ENCODE measurements at regions not wholly inside any gene's neighbourhood (a gene's known extent, or its start where the extent isn't known, plus 50 kb on each side); places are given as distances from the start of the nearest gene placed in this dataset.

DNA sequence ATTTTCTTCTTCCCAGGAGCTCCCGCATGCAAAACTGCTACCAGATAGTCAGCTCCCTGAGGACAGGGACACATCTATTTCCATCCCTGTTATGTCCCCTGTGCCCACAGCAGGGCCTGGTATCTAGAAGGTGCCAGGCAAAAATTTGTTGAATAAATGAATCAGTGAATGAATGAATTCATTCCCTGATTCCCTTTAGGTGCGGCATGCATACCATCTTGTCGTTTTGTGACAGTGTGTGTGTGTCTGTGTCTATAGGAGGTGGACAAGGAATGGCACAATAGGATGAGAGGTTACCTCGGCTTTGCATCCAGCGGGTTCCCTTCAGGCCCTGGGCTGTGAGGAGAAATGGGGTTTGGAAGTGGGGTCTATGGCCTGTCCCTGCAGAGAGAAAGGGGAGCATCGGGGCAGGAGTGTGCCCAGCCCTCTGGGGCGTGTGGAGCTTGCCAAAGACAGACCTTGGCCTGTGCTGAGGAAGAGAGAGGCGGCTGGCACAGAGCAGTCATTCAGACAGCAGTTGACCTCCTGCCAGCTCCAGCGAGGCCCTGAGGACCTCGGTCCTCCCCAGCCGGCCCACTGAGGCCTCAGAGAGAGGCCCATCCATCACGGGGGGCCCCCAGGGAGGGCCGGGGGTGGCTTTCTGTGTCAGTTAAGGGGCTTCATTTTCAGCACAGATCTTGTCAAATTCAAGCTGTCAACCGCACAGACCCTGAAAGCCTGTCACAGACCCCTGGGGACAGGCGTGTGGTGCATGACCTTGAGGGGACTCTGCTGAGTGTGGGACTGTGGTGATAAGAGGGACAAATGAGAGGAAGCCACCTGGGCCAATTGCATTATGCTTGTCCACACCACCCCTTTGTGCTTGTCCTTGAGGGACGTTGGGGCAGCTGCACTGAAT, 125.9 kb upstream of the CXCR4 start:
- Histone ChIP-seq H3K36me3 (no peaks in the 10 kb centered on the region), H3K9me3 (no peaks in the 10 kb centered on the region), H3K4me3 (no peak overlapping the region), H3K4me1 (peaks cover 0 to 10% (median 5%) of the 10 kb centered on the region in 4 donors), H3K27me3 (no peaks in the 10 kb centered on the region), H3K27ac (no peak overlapping the region)
- WGBS, 2 donors: 59 to 70% methylated on average over 11 to 13 of the region's 16 CpGs
- TF ChIP-seq POLR2A (IDR thresholded peaks at IDR 0.05) (no peak), EP300 (IDR thresholded peaks at IDR 0.05) (no peak)
- TF ChIP-seq, protein P1, sequence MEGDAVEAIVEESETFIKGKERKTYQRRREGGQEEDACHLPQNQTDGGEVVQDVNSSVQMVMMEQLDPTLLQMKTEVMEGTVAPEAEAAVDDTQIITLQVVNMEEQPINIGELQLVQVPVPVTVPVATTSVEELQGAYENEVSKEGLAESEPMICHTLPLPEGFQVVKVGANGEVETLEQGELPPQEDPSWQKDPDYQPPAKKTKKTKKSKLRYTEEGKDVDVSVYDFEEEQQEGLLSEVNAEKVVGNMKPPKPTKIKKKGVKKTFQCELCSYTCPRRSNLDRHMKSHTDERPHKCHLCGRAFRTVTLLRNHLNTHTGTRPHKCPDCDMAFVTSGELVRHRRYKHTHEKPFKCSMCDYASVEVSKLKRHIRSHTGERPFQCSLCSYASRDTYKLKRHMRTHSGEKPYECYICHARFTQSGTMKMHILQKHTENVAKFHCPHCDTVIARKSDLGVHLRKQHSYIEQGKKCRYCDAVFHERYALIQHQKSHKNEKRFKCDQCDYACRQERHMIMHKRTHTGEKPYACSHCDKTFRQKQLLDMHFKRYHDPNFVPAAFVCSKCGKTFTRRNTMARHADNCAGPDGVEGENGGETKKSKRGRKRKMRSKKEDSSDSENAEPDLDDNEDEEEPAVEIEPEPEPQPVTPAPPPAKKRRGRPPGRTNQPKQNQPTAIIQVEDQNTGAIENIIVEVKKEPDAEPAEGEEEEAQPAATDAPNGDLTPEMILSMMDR (IDR thresholded peaks at IDR 0.05): no peak
- DNase-seq (ENCODE audit: low spot score in 2 of 2): no peak

DNA sequence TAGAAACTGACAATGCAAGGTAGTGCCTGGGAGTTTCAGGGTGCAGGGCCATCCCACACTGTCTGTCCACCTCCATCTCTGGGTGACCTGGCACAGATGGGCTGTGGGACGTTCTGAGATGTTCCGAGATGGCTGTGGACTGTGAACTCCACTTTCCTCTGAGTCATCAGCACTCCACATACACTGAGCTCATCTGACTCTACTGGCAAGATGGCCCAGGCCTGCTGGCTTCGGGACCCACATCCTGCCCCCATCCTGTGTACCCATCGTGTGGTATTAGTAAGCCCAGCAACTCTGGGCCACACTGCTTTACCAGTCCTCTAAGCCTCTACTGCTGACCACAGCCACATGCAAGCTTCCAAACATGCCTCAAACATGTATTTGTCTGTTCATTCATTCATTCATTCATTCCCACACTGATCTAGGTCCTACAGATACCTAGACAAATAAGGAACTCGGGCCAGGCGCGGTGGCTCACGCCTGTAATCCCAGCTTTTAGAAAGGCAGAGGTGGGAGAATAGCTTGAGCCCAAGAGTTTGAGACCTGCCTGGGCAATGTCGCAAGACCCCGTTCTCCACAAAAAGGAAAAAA, 124.8 kb upstream of the CXCR4 start:
- H3K4me1 ChIP-seq: peaks cover 0 to 16% (median 11%) of the 10 kb centered on the region in 4 donors
- no peaks in the 10 kb centered on the region for H3K9me3 ChIP-seq
- H3K27me3 ChIP-seq: no peaks in the 10 kb centered on the region
- TF ChIP-seq EP300 (IDR thresholded peaks at IDR 0.05) (no peak), POLR2A (IDR thresholded peaks at IDR 0.05) (no peak)
- TF ChIP-seq, protein P1 (IDR thresholded peaks at IDR 0.05): no peak
- H3K4me3 ChIP-seq: no peak overlapping the region
- no peak for DNase-seq (ENCODE audit: low spot score in 2 of 2)
- no peak overlapping the region for H3K27ac ChIP-seq
- 77 to 78% methylated on average over 10 of the region's 10 CpGs for WGBS, 2 donors
- H3K36me3 ChIP-seq: no peaks in the 10 kb centered on the region

DNA sequence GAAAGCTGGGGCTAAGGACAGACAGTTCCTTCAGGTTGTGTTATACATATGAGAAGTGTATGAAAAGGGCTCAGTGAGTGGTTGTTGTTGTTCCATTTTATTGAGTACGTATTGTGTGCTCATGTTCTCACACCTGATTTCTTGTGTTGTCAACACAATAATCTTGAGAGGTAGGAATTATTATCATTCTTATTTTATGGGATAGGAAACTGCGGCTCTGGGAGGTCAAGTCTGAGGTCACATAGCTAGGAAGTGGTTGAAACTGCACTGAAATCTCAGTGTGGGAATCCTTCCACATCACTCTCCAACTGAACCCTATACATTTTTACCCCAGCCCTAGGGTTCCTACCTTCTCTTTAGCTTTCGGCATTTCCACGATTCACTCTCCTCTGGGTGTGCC, 124.2 kb upstream of the CXCR4 start:
- Histone ChIP-seq H3K36me3 (no peaks in the 10 kb centered on the region), H3K27me3 (no peaks in the 10 kb centered on the region), H3K4me3 (no peak overlapping the region), H3K9me3 (no peaks in the 10 kb centered on the region), H3K4me1 (peaks cover 0 to 20% (median 11%) of the 10 kb centered on the region in 4 donors), H3K27ac (no peak overlapping the region)
- TF ChIP-seq POLR2A (IDR thresholded peaks at IDR 0.05) (no peak), EP300 (IDR thresholded peaks at IDR 0.05) (no peak)
- TF ChIP-seq, protein P1 (IDR thresholded peaks at IDR 0.05): no peak
- no peak for DNase-seq (ENCODE audit: low spot score in 2 of 2)
- WGBS, 2 donors: 86 to 88% methylated on average over 4 of the region's 4 CpGs

DNA sequence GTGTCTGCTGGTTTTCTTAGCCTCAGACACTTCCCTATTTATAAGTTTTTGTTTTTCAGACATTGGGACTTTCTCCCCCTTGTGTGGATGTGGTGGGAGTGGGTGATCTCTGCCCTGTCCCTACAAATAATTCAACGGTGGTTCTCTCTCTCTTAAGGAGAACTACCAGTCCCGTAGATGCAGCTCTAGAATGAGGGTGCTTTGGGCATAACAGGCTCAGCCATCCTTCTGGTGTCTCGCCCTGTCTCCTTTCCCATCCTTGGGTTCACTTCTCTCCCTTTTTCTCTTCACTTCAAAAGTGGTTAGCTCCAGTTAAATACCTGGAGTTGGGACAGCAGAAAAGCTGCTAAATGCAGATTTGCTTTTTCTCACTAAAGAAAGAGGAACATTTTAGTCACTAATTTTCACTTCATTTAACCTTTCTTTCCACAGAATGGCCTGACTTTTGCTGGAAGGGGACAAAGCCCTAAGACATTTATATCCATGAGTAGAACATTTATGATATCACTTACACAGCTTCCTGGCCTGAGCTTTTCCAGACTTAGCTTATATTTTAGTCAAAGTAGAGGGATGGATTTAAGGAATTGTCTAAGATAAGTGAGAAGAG, 121.2 kb upstream of the CXCR4 start:
- Histone ChIP-seq H3K27ac (peak overlapping the region; percentile 2 to 88 (median 76)), H3K36me3 (no peaks in the 10 kb centered on the region), H3K27me3 (no peaks in the 10 kb centered on the region), H3K4me3 (no peak overlapping the region), H3K9me3 (no peaks in the 10 kb centered on the region), H3K4me1 (peaks cover 0 to 24% (median 13%) of the 10 kb centered on the region in 4 donors)
- 54 to 69% methylated on average over 3 of the region's 3 CpGs for WGBS, 2 donors
- TF ChIP-seq EP300 (IDR thresholded peaks at IDR 0.05) (peak in 1 of 2 donors; percentile 2), POLR2A (IDR thresholded peaks at IDR 0.05) (no peak)
- TF ChIP-seq, protein P1 (IDR thresholded peaks at IDR 0.05): peak in 1 of 5 experiments; percentile 12
- DNase-seq (ENCODE audit: low spot score in 2 of 2): peak in 1 of 2 donors; percentile 40

Data from tibial nerve (tissue), 4 donors.